SIG-M5 (cell line): ENCODE measurements at regions not wholly inside any gene's neighbourhood (a gene's known extent, or its start where the extent isn't known, plus 50 kb on each side); places are given as distances from the start of the nearest gene placed in this dataset.

ENCODE experiments used
- DNase-seq: peaks from one replicate; lab custom pipeline; 2025; lab: John Stamatoyannopoulos, UW

- no peak for DNase-seq
These were observed 1228.3 kb upstream of the PCDH20 start for GRCh38 chr13:62643799-62644524.

GRCh38 chr13:62643007-62643483, 1227.4 kb upstream of the PCDH20 start:
- no peak for DNase-seq

GRCh38 chr13:62635161-62635560, 1219.5 kb upstream of the PCDH20 start:
- DNase-seq: no peak

GRCh38 chr13:62633448-62633847, 1217.8 kb upstream of the PCDH20 start:
- no peak for DNase-seq

- no peak for DNase-seq
These were observed 1216.0 kb upstream of the PCDH20 start for GRCh38 chr13:62631619-62632018.

GRCh38 chr13:62631124-62631523, 1215.5 kb upstream of the PCDH20 start:
- DNase-seq: no peak

- DNase-seq: no peak
These were observed 1214.0 kb upstream of the PCDH20 start for GRCh38 chr13:62629618-62630017.

GRCh38 chr13:62627226-62627625, 1211.6 kb upstream of the PCDH20 start:
- DNase-seq: no peak

GRCh38 chr13:62626771-62627170, 1211.1 kb upstream of the PCDH20 start:
- DNase-seq: no peak

- DNase-seq: no peak
These were observed 1209.7 kb upstream of the PCDH20 start for GRCh38 chr13:62625214-62625881.

GRCh38 chr13:62613819-62614218, 1198.2 kb upstream of the PCDH20 start:
- no peak for DNase-seq

GRCh38 chr13:62611343-62611742, 1195.7 kb upstream of the PCDH20 start:
- no peak for DNase-seq

- no peak for DNase-seq
These were observed 1183.1 kb upstream of the PCDH20 start for GRCh38 chr13:62598708-62599107.

- no peak for DNase-seq
These were observed 1180.3 kb upstream of the PCDH20 start for GRCh38 chr13:62595976-62596375.

- DNase-seq: no peak
These were observed 1178.2 kb upstream of the PCDH20 start for GRCh38 chr13:62593804-62594203.

- no peak for DNase-seq
These were observed 1167.8 kb upstream of the PCDH20 start for GRCh38 chr13:62583466-62583865.

GRCh38 chr13:62578402-62578801, 1162.8 kb upstream of the PCDH20 start:
- DNase-seq: no peak

- DNase-seq: no peak
These were observed 1149.1 kb upstream of the PCDH20 start for GRCh38 chr13:62564770-62565169.

- DNase-seq: no peak
These were observed 1147.6 kb upstream of the PCDH20 start for GRCh38 chr13:62563251-62563650.

- no peak for DNase-seq
These were observed 1141.3 kb upstream of the PCDH20 start for GRCh38 chr13:62556978-62557377.

GRCh38 chr13:62551588-62551987, 1135.9 kb upstream of the PCDH20 start:
- DNase-seq: no peak

GRCh38 chr13:62544928-62545327, 1129.3 kb upstream of the PCDH20 start:
- no peak for DNase-seq

- DNase-seq: no peak
These were observed 1121.9 kb upstream of the PCDH20 start for GRCh38 chr13:62537593-62537992.

GRCh38 chr13:62525652-62526051, 1110.0 kb upstream of the PCDH20 start:
- no peak for DNase-seq
